ENCODE measurements at regions not wholly inside any gene's neighbourhood (a gene's known extent, or its start where the extent isn't known, plus 50 kb on each side); places are given as distances from the start of the nearest gene placed in this dataset.
"Not testable (repeated sequence)": the region's sequence is repeated elsewhere in the genome, so short reads cannot be mapped to it uniquely, and the experiment has no call there.

DNA sequence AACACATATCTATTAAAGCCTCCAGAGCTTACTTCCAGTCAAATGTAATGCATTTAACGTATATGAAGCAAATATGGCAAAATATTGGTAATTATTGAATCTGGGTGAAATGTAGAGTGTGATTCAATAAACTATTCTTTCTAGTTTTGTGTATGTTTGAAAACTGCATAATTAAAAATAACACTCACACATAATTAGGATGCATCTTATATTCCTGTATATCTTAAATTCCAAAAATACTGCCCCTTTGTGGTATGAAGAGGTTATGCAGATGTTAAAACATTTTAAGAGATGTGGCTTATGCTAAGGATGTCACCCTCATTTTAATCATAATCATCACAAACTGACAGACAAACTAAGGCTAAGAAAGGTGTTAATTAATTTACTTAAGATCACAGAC, 182.9 kb downstream of the COX18 start:
- H3K9me2 ChIP-seq (ENCODE audit: insufficient read depth): no peaks in the 10 kb centered on the region
- no peaks in the 10 kb centered on the region for H3K79me2 ChIP-seq (ENCODE audit: low read depth)
- H3K9me3 ChIP-seq (ENCODE audit: insufficient read depth, low read depth): no peaks in the 10 kb centered on the region
- ChIA-PET POLR2A (ENCODE audit: unreplicated experiment) (no interaction called here), CTCF (no interaction called here)
- intact Hi-C loops (cut with micrococcal nuclease; ENCODE audit: unreplicated experiment): no loop called here
- H3K36me3 ChIP-seq (ENCODE audit: low read depth): no peaks in the 10 kb centered on the region
- H3K4me2 ChIP-seq: no peak overlapping the region
- no peak overlapping the region for H3K4me3 ChIP-seq
- H3F3A ChIP-seq (ENCODE audit: insufficient read depth, low read depth): no peaks in the 10 kb centered on the region
- BruUV-seq (replicated peaks): no TSS peak
- TF ChIP-seq EZH2 (IDR thresholded peaks at IDR 0.05; ENCODE audit: low read depth): no peak
- TF ChIP-seq, protein P1, sequence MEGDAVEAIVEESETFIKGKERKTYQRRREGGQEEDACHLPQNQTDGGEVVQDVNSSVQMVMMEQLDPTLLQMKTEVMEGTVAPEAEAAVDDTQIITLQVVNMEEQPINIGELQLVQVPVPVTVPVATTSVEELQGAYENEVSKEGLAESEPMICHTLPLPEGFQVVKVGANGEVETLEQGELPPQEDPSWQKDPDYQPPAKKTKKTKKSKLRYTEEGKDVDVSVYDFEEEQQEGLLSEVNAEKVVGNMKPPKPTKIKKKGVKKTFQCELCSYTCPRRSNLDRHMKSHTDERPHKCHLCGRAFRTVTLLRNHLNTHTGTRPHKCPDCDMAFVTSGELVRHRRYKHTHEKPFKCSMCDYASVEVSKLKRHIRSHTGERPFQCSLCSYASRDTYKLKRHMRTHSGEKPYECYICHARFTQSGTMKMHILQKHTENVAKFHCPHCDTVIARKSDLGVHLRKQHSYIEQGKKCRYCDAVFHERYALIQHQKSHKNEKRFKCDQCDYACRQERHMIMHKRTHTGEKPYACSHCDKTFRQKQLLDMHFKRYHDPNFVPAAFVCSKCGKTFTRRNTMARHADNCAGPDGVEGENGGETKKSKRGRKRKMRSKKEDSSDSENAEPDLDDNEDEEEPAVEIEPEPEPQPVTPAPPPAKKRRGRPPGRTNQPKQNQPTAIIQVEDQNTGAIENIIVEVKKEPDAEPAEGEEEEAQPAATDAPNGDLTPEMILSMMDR (conservative IDR thresholded peaks at IDR 0.05): peak; percentile 58
- no peaks in the 10 kb centered on the region for H3K27me3 ChIP-seq (ENCODE audit: insufficient read depth, low read depth)
- no peaks in the 10 kb centered on the region for H3K4me1 ChIP-seq (replicated peaks; ENCODE audit: insufficient read depth)
- no peak overlapping the region for H3K27ac ChIP-seq
- H4K20me1 ChIP-seq (ENCODE audit: insufficient read depth): no peaks in the 10 kb centered on the region
- H2AFZ ChIP-seq: no peak overlapping the region
- DNase-seq: no peak

DNA sequence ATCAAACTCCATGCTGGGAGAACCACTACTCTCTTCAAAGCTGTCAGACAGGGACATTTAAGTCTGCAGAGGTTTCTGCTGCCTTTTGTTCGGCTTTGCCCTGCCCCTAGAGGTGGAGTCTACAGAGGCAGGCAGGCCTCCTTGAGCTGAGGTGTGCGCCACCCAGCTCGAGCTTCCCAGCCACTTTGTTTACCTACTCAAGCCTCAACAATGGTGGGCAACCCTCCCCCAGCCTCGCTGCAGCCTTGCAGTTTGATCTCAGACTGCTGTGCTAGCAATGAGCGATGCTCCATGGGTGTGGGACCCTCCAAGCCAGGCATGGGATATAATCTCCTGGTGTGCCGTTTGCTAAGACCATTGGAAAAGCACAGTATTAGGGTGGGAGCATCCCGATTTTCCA, 185.3 kb downstream of the COX18 start:
- CTCF ChIA-PET: not testable (repeated sequence)

DNA sequence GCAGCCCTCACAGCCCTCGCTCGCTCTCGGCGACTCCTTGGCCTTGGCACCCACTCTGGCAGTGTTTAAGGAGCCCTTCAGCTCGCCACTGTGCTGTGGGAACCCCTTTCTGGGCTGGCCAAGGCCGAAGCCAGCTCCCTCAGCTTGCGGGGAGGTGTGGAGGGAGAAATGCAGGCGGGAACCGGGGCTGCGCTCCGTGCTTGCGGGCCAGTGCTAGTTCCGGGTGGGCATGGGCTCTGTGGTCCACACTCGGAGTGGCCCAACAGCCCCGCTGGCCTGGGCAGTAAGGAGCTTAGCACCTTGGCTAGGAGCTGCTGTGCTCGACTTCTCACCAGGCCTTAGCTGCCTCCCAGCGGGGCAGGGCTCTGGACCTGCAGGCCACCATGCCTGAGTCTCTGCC, 192.6 kb downstream of the COX18 start:
- H2AFZ ChIP-seq: no peak overlapping the region
- POLR2A ChIA-PET (ENCODE audit: unreplicated experiment): no interaction called here

More for the DNA sequence above, 185.3 kb downstream of the COX18 start:
- intact Hi-C loops (cut with micrococcal nuclease; ENCODE audit: unreplicated experiment); H3K4me2 ChIP-seq; H2AFZ ChIP-seq; H3F3A ChIP-seq (ENCODE audit: insufficient read depth, low read depth); H3K9me3 ChIP-seq (ENCODE audit: insufficient read depth, low read depth); H3K27ac ChIP-seq; H3K27me3 ChIP-seq (ENCODE audit: insufficient read depth, low read depth); POLR2A ChIA-PET (ENCODE audit: unreplicated experiment); BruUV-seq (replicated peaks); H4K20me1 ChIP-seq (ENCODE audit: insufficient read depth); H3K79me2 ChIP-seq (ENCODE audit: low read depth); H3K4me3 ChIP-seq; H3K36me3 ChIP-seq (ENCODE audit: low read depth); H3K4me1 ChIP-seq (replicated peaks; ENCODE audit: insufficient read depth); H3K9me2 ChIP-seq (ENCODE audit: insufficient read depth); DNase-seq: not testable (repeated sequence)

DNA sequence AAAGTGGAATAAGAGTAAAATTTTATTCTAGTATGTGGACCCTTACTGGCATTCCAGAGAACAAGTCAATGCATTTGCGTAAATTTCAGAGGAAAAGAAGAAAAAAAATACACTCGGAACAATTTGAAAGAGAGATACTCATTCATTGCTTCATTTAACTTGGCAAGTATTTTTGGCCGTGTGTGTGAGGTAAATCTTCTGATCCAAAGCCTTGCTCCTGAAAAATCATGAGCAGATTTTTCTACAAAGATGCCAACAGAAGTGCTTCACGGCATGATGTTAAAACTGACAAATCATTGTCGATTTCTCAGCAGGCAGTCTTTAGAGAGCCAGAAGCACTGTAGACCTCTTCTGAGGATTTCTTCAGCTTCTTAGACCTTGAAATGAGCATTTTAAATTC, 194.0 kb downstream of the COX18 start:
- Histone ChIP-seq H3K4me1 (replicated peaks; ENCODE audit: insufficient read depth) (no peaks in the 10 kb centered on the region), H3K9me2 (ENCODE audit: insufficient read depth) (no peaks in the 10 kb centered on the region), H3K27me3 (ENCODE audit: insufficient read depth, low read depth) (no peaks in the 10 kb centered on the region), H3F3A (ENCODE audit: insufficient read depth, low read depth) (no peaks in the 10 kb centered on the region), H3K36me3 (ENCODE audit: low read depth) (no peaks in the 10 kb centered on the region), H3K27ac (no peak overlapping the region), H3K9me3 (ENCODE audit: insufficient read depth, low read depth) (no peaks in the 10 kb centered on the region), H4K20me1 (ENCODE audit: insufficient read depth) (no peaks in the 10 kb centered on the region), H3K4me2 (no peak overlapping the region), H3K79me2 (ENCODE audit: low read depth) (no peaks in the 10 kb centered on the region), H3K4me3 (no peak overlapping the region), H2AFZ (no peak overlapping the region)
- no peak for DNase-seq
- POLR2A ChIA-PET (ENCODE audit: unreplicated experiment): no interaction called here
- TF ChIP-seq EZH2 (IDR thresholded peaks at IDR 0.05; ENCODE audit: low read depth): no peak
- TF ChIP-seq, protein P1 (conservative IDR thresholded peaks at IDR 0.05): no peak
- no TSS peak for BruUV-seq (replicated peaks)
- CTCF ChIA-PET: no interaction called here
- intact Hi-C loops (cut with micrococcal nuclease; ENCODE audit: unreplicated experiment): loop anchor here (10.0 kb wide), 1 partner anchor 371 kb away; no protein-coding TSS in a partner anchor

More for the DNA sequence above, 192.6 kb downstream of the COX18 start:
- H3K4me3 ChIP-seq: no peak overlapping the region
- no peaks in the 10 kb centered on the region for H3K9me2 ChIP-seq (ENCODE audit: insufficient read depth)
- no peaks in the 10 kb centered on the region for H3K27me3 ChIP-seq (ENCODE audit: insufficient read depth, low read depth)
- CTCF ChIA-PET: no interaction called here
- no peak overlapping the region for H3K27ac ChIP-seq
- no peaks in the 10 kb centered on the region for H4K20me1 ChIP-seq (ENCODE audit: insufficient read depth)
- H3K36me3 ChIP-seq (ENCODE audit: low read depth): no peaks in the 10 kb centered on the region
- no peaks in the 10 kb centered on the region for H3K79me2 ChIP-seq (ENCODE audit: low read depth)
- no TSS peak for BruUV-seq (replicated peaks)
- H3K4me2 ChIP-seq: no peak overlapping the region
- TF ChIP-seq, protein P1 (conservative IDR thresholded peaks at IDR 0.05): no peak
- TF ChIP-seq EZH2 (IDR thresholded peaks at IDR 0.05; ENCODE audit: low read depth): no peak
- no peaks in the 10 kb centered on the region for H3K4me1 ChIP-seq (replicated peaks; ENCODE audit: insufficient read depth)
- no peaks in the 10 kb centered on the region for H3K9me3 ChIP-seq (ENCODE audit: insufficient read depth, low read depth)
- intact Hi-C loops (cut with micrococcal nuclease; ENCODE audit: unreplicated experiment): loop anchor here (10.0 kb wide), 1 partner anchor 372 kb away; no protein-coding TSS in a partner anchor
- H3F3A ChIP-seq (ENCODE audit: insufficient read depth, low read depth): no peaks in the 10 kb centered on the region
- no peak for DNase-seq
